ENCODE measurements at regions not wholly inside any gene's neighbourhood (a gene's known extent, or its start where the extent isn't known, plus 50 kb on each side); places are given as distances from the start of the nearest gene placed in this dataset.

GRCh38 chr1:192462616-192463015 is 113.0 kb upstream of the RGS1 start:
- TF ChIP-seq MYC (IDR thresholded peaks at IDR 0.05; ENCODE audit: low read depth, low read length) (no peak), POLR2A (IDR thresholded peaks at IDR 0.05; ENCODE audit: extremely low read depth, insufficient read length) (no peak), CTCF (IDR thresholded peaks at IDR 0.05; ENCODE audit: low read depth, low read length) (no peak)

Data from NB4 (cell line).